SJCRH30 (cell line): ENCODE measurements at regions not wholly inside any gene's neighbourhood (a gene's known extent, or its start where the extent isn't known, plus 50 kb on each side); places are given as distances from the start of the nearest gene placed in this dataset.

Source experiments
- DNase-seq, 2 experiments: peaks; one replicate each; pipeline ENCODE4 v3.0.0-alpha.2; 2015 to 2020
- H3K27ac ChIP-seq: fragments of 250-450 bp; sonication (Bioruptor Pico); 2 replicates; pipeline ENCODE4 v1.5.1; 2020; ENCODE audit warnings: mild to moderate bottlenecking, moderate library complexity
- H3K27me3 ChIP-seq: fragments of 250-450 bp; sonication (Bioruptor Pico); 2 replicates; pipeline ENCODE4 v1.5.1; 2020; ENCODE audit warnings: mild to moderate bottlenecking, moderate library complexity
- H3K36me3 ChIP-seq: fragments of 250-450 bp; sonication (Bioruptor Pico); 2 replicates; pipeline ENCODE4 v1.5.1; 2020; ENCODE audit warnings: mild to moderate bottlenecking, moderate library complexity
- H3K4me1 ChIP-seq: fragments of 250-450 bp; sonication (Bioruptor Pico); 2 replicates; pipeline ENCODE4 v1.5.1; 2020; ENCODE audit warnings: mild to moderate bottlenecking, moderate library complexity
- H3K4me3 ChIP-seq: fragments of 250-450 bp; sonication (Bioruptor Pico); 2 replicates; pipeline ENCODE4 v1.5.1; 2020; ENCODE audit warnings: mild to moderate bottlenecking, moderate library complexity
- H3K9me3 ChIP-seq: fragments of 250-450 bp; sonication (Bioruptor Pico); replicated peaks from 2 replicates; pipeline ENCODE4 v1.5.1; 2020; ENCODE audit warnings: mild to moderate bottlenecking, moderate library complexity

DNA sequence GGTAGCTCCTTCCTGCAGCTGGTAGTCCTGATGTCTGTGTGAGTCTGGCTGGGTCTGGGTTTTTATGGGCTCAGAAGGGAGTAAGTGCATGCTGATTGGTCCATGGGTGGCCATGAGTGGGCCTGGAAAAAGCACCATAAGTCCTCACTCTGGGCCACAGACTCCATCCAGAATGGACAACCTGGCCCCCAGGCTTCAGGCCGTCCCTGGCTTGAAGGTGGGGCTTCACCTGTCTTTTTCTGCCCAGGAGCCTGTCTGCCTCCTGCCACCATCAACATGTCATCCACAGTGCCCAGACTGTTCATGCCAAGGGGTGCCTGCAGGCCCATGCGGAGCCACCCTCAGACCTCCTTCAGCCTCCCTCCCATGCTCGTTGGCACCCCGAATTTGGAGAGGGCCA, 620.0 kb downstream of the RAPGEF2 start:
- Histone ChIP-seq H3K36me3 (no peaks in the 10 kb centered on the region), H3K4me3 (no peak overlapping the region), H3K9me3 (no peaks in the 10 kb centered on the region), H3K4me1 (peaks cover 2% of the 10 kb centered on the region; the same call in 1 of the 2 replicates), H3K27me3 (no peaks in the 10 kb centered on the region), H3K27ac (no peak overlapping the region)
- DNase-seq: no peak

DNA sequence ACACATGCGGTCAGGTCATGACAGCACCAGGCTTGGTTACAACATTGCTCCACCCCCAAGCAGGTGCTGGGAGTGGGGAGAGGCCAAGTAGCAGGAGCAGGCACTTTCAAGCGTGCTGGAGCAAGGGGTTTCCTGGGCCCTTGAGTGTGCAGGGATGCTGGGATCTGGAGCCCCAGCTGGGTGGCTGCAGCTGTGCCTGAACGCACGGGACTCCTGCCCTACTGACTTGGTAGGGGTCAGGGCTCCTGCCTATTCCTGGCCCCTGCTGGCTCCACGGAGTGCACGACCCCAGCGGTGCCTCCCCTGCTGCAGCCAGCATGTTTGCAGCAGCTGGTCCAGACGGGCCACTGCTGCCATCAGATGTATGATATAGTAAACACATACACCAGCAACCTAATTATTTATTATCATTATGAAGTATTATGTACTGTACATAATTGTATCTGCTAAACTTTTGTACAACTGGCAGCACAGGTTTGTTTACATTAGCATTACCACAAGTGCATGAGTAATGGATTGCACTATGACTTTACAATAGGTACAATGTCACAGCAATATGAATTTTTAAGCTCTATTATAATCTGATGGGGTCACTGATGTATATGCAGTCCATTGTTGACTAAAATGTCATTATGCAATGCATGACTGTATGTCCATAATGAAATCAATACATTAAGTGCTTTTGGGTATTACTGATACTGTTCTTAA, 620.6 kb downstream of the RAPGEF2 start:
- DNase-seq: peak; percentile 13 to 31
- no peaks in the 10 kb centered on the region for H3K36me3 ChIP-seq
- H3K9me3 ChIP-seq: no peaks in the 10 kb centered on the region
- H3K4me3 ChIP-seq: no peak overlapping the region
- H3K27ac ChIP-seq: no peak overlapping the region
- peaks cover 2% of the 10 kb centered on the region; the same call in 1 of the 2 replicates for H3K4me1 ChIP-seq
- no peaks in the 10 kb centered on the region for H3K27me3 ChIP-seq

DNA sequence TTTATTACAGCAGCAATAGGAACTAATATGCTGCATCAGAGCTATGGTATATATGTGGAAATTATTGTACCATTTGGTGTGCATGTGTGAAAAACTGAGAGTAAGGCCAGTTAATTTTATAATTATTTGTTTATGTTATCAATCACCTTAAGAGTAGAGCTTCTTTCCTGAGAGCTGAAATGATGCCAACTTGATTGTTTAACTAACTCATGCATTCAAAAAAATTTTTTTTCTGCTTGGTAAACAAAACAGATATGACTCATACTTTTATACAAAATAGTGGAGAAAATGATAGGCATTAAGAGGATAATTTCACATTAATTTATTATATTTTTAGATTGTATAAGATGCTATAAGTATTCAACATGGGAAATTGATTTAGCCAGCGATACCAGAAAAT, 622.7 kb downstream of the RAPGEF2 start:
- Histone ChIP-seq H3K27me3 (no peaks in the 10 kb centered on the region), H3K36me3 (no peaks in the 10 kb centered on the region), H3K9me3 (no peaks in the 10 kb centered on the region), H3K4me1 (peaks cover 2% of the 10 kb centered on the region; the same call in 1 of the 2 replicates), H3K27ac (no peak overlapping the region), H3K4me3 (no peak overlapping the region)
- DNase-seq: no peak

DNA sequence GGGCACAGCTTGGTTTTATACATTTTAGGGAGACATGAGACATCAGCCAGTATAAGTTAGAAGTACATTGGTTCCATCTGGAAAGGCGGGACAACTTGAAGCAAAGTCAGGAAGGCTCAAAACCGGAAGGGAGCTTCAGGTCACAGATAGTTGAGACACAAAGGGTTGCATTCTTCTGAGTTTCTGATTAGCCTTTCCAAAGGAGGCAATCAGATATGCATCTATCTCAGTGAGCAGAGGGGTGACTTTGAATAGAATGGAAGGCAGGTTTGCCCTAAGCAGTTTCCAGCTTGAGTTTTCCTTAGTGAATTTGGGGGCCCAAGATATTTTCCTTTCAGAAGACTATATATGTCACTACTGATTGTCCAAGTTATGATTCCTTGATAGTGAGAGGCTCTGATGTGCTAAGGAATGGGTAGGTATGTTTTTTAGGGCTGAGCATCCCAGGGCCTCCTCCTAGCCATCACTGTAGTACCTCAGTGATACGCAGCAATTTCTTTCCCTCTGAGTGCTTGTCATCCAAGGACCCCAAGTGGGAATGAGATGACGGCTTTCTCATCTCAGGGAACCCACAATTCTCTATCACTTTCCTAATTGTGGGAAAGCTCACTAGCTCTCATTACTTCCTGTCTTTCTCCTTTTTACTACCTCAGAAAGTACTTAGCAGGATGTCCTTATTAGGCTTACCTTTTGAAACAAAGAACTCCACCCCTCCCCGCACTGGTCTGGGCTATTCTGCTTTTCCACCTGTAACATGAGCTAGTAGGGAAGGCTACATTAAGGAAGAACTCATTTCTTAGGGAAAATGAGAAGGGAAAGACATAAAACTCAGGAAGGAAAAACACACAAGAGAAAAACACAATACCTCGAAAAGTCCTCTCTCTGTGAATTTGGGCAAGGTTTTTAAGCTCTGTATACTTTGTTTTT, 632.7 kb downstream of the RAPGEF2 start:
- DNase-seq: no peak
- Histone ChIP-seq H3K27me3 (no peaks in the 10 kb centered on the region), H3K9me3 (no peaks in the 10 kb centered on the region), H3K4me3 (no peak overlapping the region), H3K4me1 (peaks cover 8% of the 10 kb centered on the region; the same call in 1 of the 2 replicates), H3K36me3 (no peaks in the 10 kb centered on the region), H3K27ac (no peak overlapping the region)

DNA sequence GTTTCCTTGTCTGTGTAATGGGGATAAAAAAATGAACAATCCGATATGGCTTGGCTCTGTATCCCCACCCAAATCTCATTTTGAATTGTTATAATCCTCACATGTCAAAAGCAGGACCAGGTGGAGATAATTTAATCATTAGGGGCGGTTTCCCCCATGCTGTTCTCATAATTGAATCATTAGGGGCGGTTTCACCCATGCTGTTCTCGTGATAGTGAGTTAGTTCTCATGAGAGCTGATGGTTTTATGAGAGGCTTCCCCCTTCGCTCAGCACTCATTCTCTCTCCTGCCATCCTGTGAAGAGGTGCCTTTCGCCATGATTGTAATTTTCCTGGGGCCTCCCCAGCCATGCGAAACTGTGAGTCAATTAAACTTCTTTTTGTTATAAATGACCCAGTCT, 633.5 kb downstream of the RAPGEF2 start:
- Histone ChIP-seq H3K27me3 (no peaks in the 10 kb centered on the region), H3K9me3 (no peaks in the 10 kb centered on the region), H3K36me3 (no peaks in the 10 kb centered on the region), H3K27ac (no peak overlapping the region), H3K4me3 (no peak overlapping the region), H3K4me1 (peaks cover 8% of the 10 kb centered on the region; the same call in 1 of the 2 replicates)
- DNase-seq: no peak

DNA sequence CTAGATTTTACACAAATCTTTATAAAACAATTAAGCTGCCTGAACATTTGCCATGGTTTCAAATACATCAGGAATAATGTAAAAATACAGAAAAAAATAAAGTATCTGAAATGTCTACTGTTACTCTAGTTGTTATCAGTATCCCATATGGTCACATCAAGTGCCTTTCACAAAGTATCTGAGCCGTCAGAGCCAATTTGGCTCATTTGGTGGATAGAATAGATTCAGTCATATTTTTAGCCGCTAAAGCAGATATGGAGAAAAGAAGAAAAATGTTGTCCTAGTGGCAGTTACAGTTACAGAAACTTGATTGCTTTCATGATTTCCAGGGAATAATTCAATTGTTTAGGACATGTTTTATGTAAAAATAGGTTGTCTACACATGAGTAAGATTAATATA, 641.1 kb downstream of the RAPGEF2 start:
- Histone ChIP-seq H3K9me3 (no peaks in the 10 kb centered on the region), H3K4me3 (no peak overlapping the region), H3K27me3 (no peaks in the 10 kb centered on the region), H3K4me1 (no peaks in the 10 kb centered on the region), H3K27ac (no peak overlapping the region), H3K36me3 (no peaks in the 10 kb centered on the region)
- no peak for DNase-seq

DNA sequence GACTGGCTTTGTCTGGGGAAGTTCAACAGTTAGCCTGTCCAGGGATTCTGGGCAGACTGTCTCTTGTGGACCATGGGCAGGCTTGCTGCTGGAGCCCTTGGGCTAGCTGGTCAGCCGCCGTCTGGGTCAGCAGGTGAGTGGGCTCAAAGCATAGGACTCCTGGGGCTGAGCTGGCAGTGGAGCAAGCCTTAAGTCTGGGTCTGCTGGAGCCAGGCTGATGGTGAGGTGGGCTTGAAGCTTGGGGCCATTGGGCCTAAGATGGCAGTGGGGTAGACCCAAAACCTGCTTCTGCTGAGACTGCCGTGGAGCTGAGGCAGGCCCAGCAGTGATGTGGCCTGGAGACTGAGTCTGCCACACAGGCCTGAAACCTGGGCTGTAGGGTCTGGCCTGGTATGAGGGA, 645.1 kb downstream of the RAPGEF2 start:
- no peak overlapping the region for H3K27ac ChIP-seq
- DNase-seq: no peak
- H3K4me1 ChIP-seq: no peaks in the 10 kb centered on the region
- H3K36me3 ChIP-seq: no peaks in the 10 kb centered on the region
- no peak overlapping the region for H3K4me3 ChIP-seq
- H3K9me3 ChIP-seq: no peaks in the 10 kb centered on the region
- H3K27me3 ChIP-seq: no peaks in the 10 kb centered on the region

DNA sequence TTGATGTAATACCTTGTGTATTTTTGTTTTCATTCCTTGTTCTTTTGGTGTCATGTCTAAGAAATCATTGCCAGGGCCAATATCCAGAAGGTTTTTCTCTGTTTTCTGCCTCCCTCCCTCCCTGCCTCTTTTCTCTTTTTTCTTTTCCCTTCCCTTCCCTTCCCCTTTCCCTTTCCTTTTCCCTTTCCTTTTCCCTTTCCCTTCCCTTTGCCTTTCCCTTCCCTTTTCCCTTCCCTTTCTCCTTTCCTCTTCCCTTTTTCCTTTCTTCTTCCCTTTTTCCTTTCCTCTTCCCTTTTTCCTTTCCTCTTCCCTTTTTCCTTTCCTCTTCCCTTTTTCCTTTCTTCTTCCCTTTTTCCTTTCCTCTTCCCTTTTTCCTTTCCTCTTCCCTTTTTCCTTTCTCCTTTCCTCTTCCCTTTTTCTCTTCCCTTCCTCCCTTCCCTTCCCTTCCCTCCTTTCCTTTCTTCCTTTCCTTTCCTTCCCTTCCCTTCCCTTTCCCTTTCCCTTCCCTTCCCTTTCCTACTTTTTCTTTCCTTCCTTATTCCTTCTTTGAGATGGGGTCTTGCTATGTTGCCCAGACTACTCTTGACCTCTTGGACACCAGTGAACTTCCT, 646.1 kb downstream of the RAPGEF2 start:
- DNase-seq: no peak
- Histone ChIP-seq H3K9me3 (no peaks in the 10 kb centered on the region), H3K4me3 (no peak overlapping the region), H3K36me3 (no peaks in the 10 kb centered on the region), H3K4me1 (no peaks in the 10 kb centered on the region), H3K27ac (no peak overlapping the region), H3K27me3 (no peaks in the 10 kb centered on the region)

DNA sequence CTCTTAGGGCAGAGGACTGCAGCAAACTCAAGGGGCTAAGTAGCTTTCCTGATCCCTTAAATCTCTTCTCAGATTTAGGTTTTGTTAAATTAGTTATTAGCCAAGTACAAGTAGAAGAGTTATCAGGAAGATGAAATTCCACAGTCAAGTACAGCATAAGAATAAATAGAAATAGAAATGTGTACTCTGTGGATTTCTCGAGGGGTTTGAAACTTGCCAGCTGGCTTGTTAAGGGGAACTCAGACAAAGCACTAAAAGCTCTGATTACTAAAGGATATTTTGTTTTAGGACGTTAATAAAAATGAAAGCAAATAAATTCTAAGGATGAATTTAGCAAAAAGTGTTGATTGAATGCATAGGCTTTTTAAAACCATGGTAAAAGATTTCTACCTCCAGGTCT, 654.6 kb downstream of the RAPGEF2 start:
- no peaks in the 10 kb centered on the region for H3K36me3 ChIP-seq
- H3K27me3 ChIP-seq: no peaks in the 10 kb centered on the region

DNA sequence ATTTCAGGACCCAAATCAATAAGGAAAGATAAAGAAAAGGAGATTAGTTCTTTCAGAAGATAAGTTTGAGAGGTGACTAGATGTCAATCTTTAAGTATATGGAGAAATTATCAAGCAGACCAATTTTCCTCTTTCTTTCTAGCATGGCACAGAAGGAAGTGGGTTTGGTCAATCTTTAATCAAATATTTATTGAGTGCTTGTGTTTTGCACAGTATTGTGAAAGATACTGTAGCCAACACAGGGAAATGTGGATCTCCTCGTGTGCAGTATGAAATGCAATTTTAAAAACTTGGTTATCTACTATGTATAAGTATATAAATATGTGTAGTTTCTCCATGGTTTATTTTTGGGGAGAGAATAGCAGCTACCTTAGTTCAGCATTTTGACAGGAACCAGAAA, 655.2 kb downstream of the RAPGEF2 start:
- no peaks in the 10 kb centered on the region for H3K4me1 ChIP-seq
- DNase-seq: no peak
- H3K27me3 ChIP-seq: no peaks in the 10 kb centered on the region
- no peak overlapping the region for H3K4me3 ChIP-seq
- no peaks in the 10 kb centered on the region for H3K36me3 ChIP-seq
- no peaks in the 10 kb centered on the region for H3K9me3 ChIP-seq
- H3K27ac ChIP-seq: no peak overlapping the region

More for the DNA sequence above, 654.6 kb downstream of the RAPGEF2 start:
- H3K4me1 ChIP-seq: no peaks in the 10 kb centered on the region
- H3K27ac ChIP-seq: no peak overlapping the region
- H3K9me3 ChIP-seq: no peaks in the 10 kb centered on the region
- no peak for DNase-seq
- H3K4me3 ChIP-seq: no peak overlapping the region

DNA sequence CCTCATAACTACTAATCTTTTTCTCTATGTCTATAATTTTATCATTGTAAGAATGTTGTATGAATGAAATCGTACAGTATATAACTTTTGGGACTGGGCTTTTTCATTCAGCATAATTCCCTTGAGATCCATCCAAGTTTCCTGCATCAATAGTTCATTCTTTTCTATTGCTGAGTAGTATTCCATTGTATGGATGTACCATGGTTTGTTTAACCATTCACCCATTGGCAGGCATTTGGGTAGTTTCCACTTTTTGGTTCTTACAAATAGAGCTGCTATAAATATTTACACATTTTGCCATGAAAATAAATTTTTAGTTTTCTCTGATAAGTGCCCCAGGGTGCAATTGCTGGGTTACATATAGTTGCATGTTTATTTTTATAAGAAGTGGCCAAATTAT, 659.8 kb downstream of the RAPGEF2 start:
- H3K4me3 ChIP-seq: no peak overlapping the region
- no peak overlapping the region for H3K27ac ChIP-seq
- no peaks in the 10 kb centered on the region for H3K9me3 ChIP-seq
- H3K4me1 ChIP-seq: peaks cover 3% of the 10 kb centered on the region; the same call in 1 of the 2 replicates
- H3K36me3 ChIP-seq: no peaks in the 10 kb centered on the region
- H3K27me3 ChIP-seq: no peaks in the 10 kb centered on the region
- DNase-seq: no peak

DNA sequence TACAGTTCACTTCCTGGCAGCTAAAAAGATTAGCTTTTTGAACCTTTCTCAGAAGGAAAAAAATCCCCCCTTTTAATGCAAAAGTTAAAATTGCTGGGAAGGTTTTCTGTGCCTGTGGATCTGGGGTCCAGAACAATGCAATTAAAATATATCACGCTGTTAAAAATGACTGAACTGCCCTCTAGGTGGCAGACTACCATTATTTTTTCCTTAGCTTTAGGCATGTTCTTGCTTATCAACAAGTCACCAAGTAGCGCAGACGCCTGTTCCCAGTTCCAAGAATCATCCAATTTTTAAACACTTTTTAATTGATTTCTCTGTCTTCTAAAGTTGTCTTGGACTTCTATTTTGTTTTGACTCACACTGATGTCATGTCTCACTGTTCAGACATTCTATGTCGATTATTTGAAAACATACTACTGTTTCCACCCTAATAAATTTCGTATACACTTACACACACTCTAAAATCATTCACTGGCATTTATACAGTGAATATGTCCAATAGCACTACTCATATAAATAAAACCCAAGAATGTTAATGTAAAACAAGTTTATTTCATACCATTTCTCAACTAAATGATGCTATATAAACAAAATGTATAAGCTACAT, 661.6 kb downstream of the RAPGEF2 start:
- Histone ChIP-seq H3K9me3 (no peaks in the 10 kb centered on the region), H3K4me3 (no peak overlapping the region), H3K4me1 (peaks cover 3% of the 10 kb centered on the region; the same call in 1 of the 2 replicates), H3K27ac (no peak overlapping the region), H3K36me3 (no peaks in the 10 kb centered on the region), H3K27me3 (no peaks in the 10 kb centered on the region)
- peak; percentile 21 to 73 for DNase-seq

DNA sequence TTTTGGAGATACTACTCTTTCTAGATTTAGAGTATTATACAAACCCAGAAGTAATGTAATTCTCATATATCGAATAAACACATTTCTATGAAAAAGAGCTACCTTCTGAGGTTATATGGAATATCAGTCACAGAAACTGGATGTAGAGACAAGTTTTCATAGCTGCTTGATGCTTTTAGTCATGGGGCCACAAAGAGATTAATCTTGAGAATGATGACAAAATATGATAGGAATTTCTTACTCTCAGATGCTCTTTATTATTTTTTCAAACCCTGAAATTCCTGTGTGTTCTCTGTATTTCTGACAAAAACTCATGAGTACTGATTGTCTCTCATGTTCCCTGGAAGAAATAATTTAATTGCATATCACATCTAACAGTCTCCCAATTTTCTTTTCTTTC, 662.5 kb downstream of the RAPGEF2 start:
- no peaks in the 10 kb centered on the region for H3K36me3 ChIP-seq
- peak in 1 of 2 experiments; percentile 4 for DNase-seq
- no peaks in the 10 kb centered on the region for H3K27me3 ChIP-seq
- no peak overlapping the region for H3K4me3 ChIP-seq
- H3K9me3 ChIP-seq: no peaks in the 10 kb centered on the region
- peaks cover 3% of the 10 kb centered on the region; the same call in 1 of the 2 replicates for H3K4me1 ChIP-seq
- H3K27ac ChIP-seq: peak overlapping the region; percentile 25; the same call in 1 of the 2 replicates

DNA sequence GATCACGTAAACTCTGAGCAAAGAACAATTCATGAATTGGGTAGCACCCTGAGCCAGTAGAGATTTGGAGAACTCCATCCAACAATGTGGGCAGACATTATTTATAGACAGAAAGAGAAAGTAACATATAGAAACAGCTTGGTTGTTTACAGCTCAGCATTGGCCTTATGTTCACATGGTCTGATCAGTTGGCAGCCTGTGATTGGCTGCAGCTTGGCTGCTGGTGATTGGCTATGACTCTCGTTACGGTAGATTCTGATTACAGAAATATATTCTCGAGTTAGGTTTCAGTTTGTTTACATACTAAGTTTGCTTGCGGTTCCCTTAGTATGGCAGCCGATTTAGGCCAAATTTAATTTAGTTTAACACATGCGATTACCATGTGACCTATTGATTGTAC, 663.4 kb downstream of the RAPGEF2 start:
- H3K9me3 ChIP-seq: no peaks in the 10 kb centered on the region

More for the DNA sequence above, 663.4 kb downstream of the RAPGEF2 start:
- DNase-seq: no peak
- Histone ChIP-seq H3K27ac (no peak overlapping the region), H3K36me3 (no peaks in the 10 kb centered on the region), H3K27me3 (no peaks in the 10 kb centered on the region), H3K4me3 (no peak overlapping the region), H3K4me1 (peaks cover 3% of the 10 kb centered on the region; the same call in 1 of the 2 replicates)
